MM.1S (cell line): ENCODE measurements at regions not wholly inside any gene's neighbourhood (a gene's known extent, or its start where the extent isn't known, plus 50 kb on each side); places are given as distances from the start of the nearest gene placed in this dataset.

ENCODE experiments used
- DNase-seq: peaks from one replicate; pipeline ENCODE4 v3.0.0-alpha.2; 2015
- H2AFZ ChIP-seq: fragments of 300-600 bp; sonication (generic); 2 replicates; pipeline ENCODE4 v1.6.0; 2016; ENCODE audit warnings: antibody characterized with exemption, low read length
- H3F3A ChIP-seq: fragments of 300-600 bp; sonication (generic); 2 replicates; pipeline ENCODE4 v1.6.1; 2016; ENCODE audit warnings: mild to moderate bottlenecking, antibody characterized with exemption, low read length, moderate library complexity, mixed read lengths; ENCODE audit not compliant: insufficient read depth
- H3K27ac ChIP-seq: fragments of 300-600 bp; sonication (generic); 2 replicates; pipeline ENCODE4 v1.5.1; 2016; ENCODE audit warnings: mild to moderate bottlenecking, low read length
- H3K27me3 ChIP-seq: fragments of 300-600 bp; sonication (generic); replicated peaks from 2 replicates; pipeline ENCODE4 v1.6.0; 2016; ENCODE audit warnings: low read length; ENCODE audit not compliant: insufficient read depth
- H3K36me3 ChIP-seq: fragments of 300-600 bp; sonication (generic); replicated peaks from 2 replicates; pipeline ENCODE4 v1.6.1; 2016; ENCODE audit warnings: mild to moderate bottlenecking, low read length, mixed read lengths; ENCODE audit not compliant: insufficient read depth
- H3K4me1 ChIP-seq: fragments of 300-600 bp; sonication (generic); 2 replicates; pipeline ENCODE4 v1.6.1; 2016; ENCODE audit warnings: low read length, mixed read lengths
- H3K4me2 ChIP-seq: fragments of 300-600 bp; sonication (generic); 2 replicates; pipeline ENCODE4 v1.6.0; 2016; ENCODE audit warnings: low read depth, low read length
- H3K4me3 ChIP-seq: fragments of 300-600 bp; sonication (generic); 2 replicates; pipeline ENCODE4 v1.5.1; 2016; ENCODE audit warnings: low read length, mixed read lengths
- H3K79me2 ChIP-seq: fragments of 300-600 bp; sonication (generic); 2 replicates; pipeline ENCODE4 v1.6.1; 2016; ENCODE audit warnings: mixed run types, low read length, mixed read lengths
- H3K9ac ChIP-seq: fragments of 300-600 bp; sonication (generic); 2 replicates; pipeline ENCODE4 v1.6.1; 2016; ENCODE audit warnings: low read length, mixed read lengths
- H3K9me2 ChIP-seq: fragments of 300-600 bp; sonication (generic); replicated peaks from 2 replicates; pipeline ENCODE4 v1.6.1; 2016; ENCODE audit warnings: mild to moderate bottlenecking, low read length, mixed read lengths; ENCODE audit not compliant: insufficient read depth
- H3K9me3 ChIP-seq: fragments of 300-600 bp; sonication (generic); replicated peaks from 2 replicates; pipeline ENCODE4 v1.6.1; 2016; ENCODE audit warnings: mild to moderate bottlenecking, low read length, mixed read lengths; ENCODE audit not compliant: insufficient read depth
- H4K20me1 ChIP-seq: fragments of 300-600 bp; sonication (generic); 2 replicates; pipeline ENCODE4 v1.6.1; 2016; ENCODE audit warnings: mild to moderate bottlenecking, low read length, moderate library complexity, mixed read lengths; ENCODE audit not compliant: insufficient read depth
- EZH2 ChIP-seq: fragments of 300-600 bp; sonication (generic); optimal IDR thresholded peaks from 2 replicates; pipeline ENCODE3; 2017; ENCODE audit warnings: low read depth, mild to moderate bottlenecking, antibody characterized with exemption, low read length, mixed read lengths
- EZH2phosphoT487 ChIP-seq: fragments of 300-600 bp; sonication (generic); IDR thresholded peaks from 2 replicates; pipeline ENCODE4 v1.6.1; 2018; ENCODE audit warnings: antibody characterized with exemption, low read length
- TF ChIP-seq, protein P1 (sequence below): fragments of 300-600 bp; sonication (generic); IDR thresholded peaks from 2 replicates; pipeline ENCODE4 v1.5.1; 2016; ENCODE audit warnings: antibody characterized with exemption, low read length, mixed read lengths

DNA sequence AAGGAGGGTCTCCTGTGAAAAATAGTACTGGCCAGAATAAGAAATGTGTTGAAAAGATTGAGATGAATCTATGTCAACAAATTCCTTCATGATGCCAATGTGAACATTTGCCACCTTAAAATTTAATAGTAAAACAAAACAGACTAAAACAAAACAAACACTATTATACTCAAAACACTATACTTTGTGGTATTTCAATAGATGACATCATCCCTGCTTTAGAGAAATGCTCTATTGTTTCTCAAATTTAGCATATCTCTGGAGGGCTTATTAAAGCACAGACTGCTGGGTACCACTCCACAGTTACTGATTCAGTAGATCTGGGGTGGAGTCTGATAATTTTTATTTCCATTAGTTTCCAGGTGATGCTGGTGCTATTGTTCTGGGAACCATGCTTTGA is 579.4 kb upstream of the FAM98A start:
- no peaks in the 10 kb centered on the region for H3K9me3 ChIP-seq
- H3K79me2 ChIP-seq: no peaks in the 10 kb centered on the region
- no peaks in the 10 kb centered on the region for H3K4me1 ChIP-seq
- H2AFZ ChIP-seq: no peak overlapping the region
- no peaks in the 10 kb centered on the region for H4K20me1 ChIP-seq
- TF ChIP-seq, protein P1, sequence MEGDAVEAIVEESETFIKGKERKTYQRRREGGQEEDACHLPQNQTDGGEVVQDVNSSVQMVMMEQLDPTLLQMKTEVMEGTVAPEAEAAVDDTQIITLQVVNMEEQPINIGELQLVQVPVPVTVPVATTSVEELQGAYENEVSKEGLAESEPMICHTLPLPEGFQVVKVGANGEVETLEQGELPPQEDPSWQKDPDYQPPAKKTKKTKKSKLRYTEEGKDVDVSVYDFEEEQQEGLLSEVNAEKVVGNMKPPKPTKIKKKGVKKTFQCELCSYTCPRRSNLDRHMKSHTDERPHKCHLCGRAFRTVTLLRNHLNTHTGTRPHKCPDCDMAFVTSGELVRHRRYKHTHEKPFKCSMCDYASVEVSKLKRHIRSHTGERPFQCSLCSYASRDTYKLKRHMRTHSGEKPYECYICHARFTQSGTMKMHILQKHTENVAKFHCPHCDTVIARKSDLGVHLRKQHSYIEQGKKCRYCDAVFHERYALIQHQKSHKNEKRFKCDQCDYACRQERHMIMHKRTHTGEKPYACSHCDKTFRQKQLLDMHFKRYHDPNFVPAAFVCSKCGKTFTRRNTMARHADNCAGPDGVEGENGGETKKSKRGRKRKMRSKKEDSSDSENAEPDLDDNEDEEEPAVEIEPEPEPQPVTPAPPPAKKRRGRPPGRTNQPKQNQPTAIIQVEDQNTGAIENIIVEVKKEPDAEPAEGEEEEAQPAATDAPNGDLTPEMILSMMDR: no peak
- TF ChIP-seq EZH2phosphoT487: no peak
- no peak for TF ChIP-seq EZH2
- H3K27ac ChIP-seq: no peak overlapping the region
- H3K27me3 ChIP-seq: no peaks in the 10 kb centered on the region
- no peak overlapping the region for H3K9ac ChIP-seq
- no peaks in the 10 kb centered on the region for H3K36me3 ChIP-seq
- H3K4me3 ChIP-seq: no peak overlapping the region
- no peak for DNase-seq
- no peaks in the 10 kb centered on the region for H3K9me2 ChIP-seq
- no peak overlapping the region for H3K4me2 ChIP-seq
- no peaks in the 10 kb centered on the region for H3F3A ChIP-seq

DNA sequence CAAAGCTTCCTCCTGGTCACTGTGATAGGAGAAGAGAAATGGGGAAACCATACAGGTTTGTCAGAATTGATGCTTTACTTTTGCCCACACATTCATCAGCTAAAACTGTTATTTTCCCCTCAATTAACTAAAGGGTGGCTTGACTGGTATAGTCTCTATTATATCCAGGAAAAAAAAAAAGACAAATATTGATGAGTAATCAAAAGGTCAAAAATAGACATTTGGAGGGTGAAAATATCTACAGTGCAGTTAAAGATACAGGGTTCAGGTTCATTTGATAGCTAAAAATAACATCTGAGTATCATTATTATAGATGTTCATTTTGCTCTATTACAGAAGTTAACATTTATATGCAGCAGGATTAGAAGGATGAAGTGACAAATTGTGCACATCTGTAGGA is 577.6 kb upstream of the FAM98A start:
- H3K9me3 ChIP-seq: no peaks in the 10 kb centered on the region
- H3F3A ChIP-seq: no peaks in the 10 kb centered on the region
- no peak for DNase-seq
- H3K4me2 ChIP-seq: no peak overlapping the region
- H3K9me2 ChIP-seq: no peaks in the 10 kb centered on the region
- no peaks in the 10 kb centered on the region for H3K36me3 ChIP-seq
- no peak overlapping the region for H2AFZ ChIP-seq
- no peak for TF ChIP-seq EZH2phosphoT487
- no peak for TF ChIP-seq EZH2
- TF ChIP-seq, protein P1: no peak
- H3K4me1 ChIP-seq: no peaks in the 10 kb centered on the region
- no peak overlapping the region for H3K9ac ChIP-seq
- H3K79me2 ChIP-seq: no peaks in the 10 kb centered on the region
- no peaks in the 10 kb centered on the region for H4K20me1 ChIP-seq
- no peak overlapping the region for H3K4me3 ChIP-seq
- no peak overlapping the region for H3K27ac ChIP-seq
- no peaks in the 10 kb centered on the region for H3K27me3 ChIP-seq

DNA sequence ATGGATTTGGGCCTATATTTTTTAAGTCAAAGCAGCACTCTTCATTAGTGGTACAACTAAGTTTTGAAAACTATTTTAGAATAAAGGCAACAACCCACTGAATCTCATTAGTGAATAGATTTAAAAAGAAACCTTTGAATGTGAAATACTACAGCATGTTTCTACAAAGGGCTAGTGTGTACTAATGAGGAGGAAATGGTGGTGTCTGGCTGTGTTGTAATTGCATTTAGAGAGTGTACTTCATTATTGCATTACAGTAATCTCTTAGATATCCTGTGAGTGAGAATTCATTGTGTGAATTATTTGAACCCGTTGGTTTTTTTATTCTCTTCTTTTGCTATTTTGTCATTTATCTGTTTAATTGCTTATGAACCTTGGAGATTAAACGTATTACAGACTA is 575.4 kb upstream of the FAM98A start:
- no peak for DNase-seq
- no peak overlapping the region for H2AFZ ChIP-seq
- H3K4me3 ChIP-seq: no peak overlapping the region
- H3K9ac ChIP-seq: no peak overlapping the region
- H3K79me2 ChIP-seq: no peaks in the 10 kb centered on the region
- H3K27ac ChIP-seq: no peak overlapping the region
- no peaks in the 10 kb centered on the region for H3F3A ChIP-seq
- H4K20me1 ChIP-seq: no peaks in the 10 kb centered on the region
- no peaks in the 10 kb centered on the region for H3K4me1 ChIP-seq
- H3K27me3 ChIP-seq: no peaks in the 10 kb centered on the region
- H3K4me2 ChIP-seq: no peak overlapping the region
- H3K9me3 ChIP-seq: no peaks in the 10 kb centered on the region
- no peaks in the 10 kb centered on the region for H3K9me2 ChIP-seq
- no peaks in the 10 kb centered on the region for H3K36me3 ChIP-seq
- TF ChIP-seq EZH2phosphoT487 (no peak), EZH2 (no peak)
- TF ChIP-seq, protein P1: no peak
